GM12875 (cell line): ENCODE measurements at regions not wholly inside any gene's neighbourhood (a gene's known extent, or its start where the extent isn't known, plus 50 kb on each side); places are given as distances from the start of the nearest gene placed in this dataset.

Source experiments
- H3K4me3 ChIP-seq: one replicate; pipeline ENCODE4 v1.5.1; 2011; ENCODE audit warnings: low read depth, low read length, control low read depth
- CTCF ChIP-seq: IDR thresholded peaks from 2 replicates; pipeline ENCODE4 v1.5.1; 2011; ENCODE audit warnings: low read depth, mild to moderate bottlenecking, control low read depth, inconsistent platforms, low read length, moderate library complexity, borderline replicate concordance; ENCODE audit not compliant: insufficient read depth

GRCh38 chr11:81987829-81988472 lies 745.7 kb downstream of the FAM181B start:
- H3K4me3 ChIP-seq = no peak overlapping the region
- TF ChIP-seq CTCF = no peak

GRCh38 chr11:81986556-81987161 lies 747.0 kb downstream of the FAM181B start:
- no peak for TF ChIP-seq CTCF
- no peak overlapping the region for H3K4me3 ChIP-seq

- no peak overlapping the region for H3K4me3 ChIP-seq
- TF ChIP-seq CTCF = no peak
Measured at GRCh38 chr11:81979448-81979847, 754.2 kb downstream of the FAM181B start.

GRCh38 chr11:81975261-81975900 lies 758.3 kb downstream of the FAM181B start:
- TF ChIP-seq CTCF = no peak

GRCh38 chr11:81970886-81971285 lies 762.8 kb downstream of the FAM181B start:
- H3K4me3 ChIP-seq = no peak overlapping the region
- TF ChIP-seq CTCF = no peak

More at GRCh38 chr11:81975261-81975900, 758.3 kb downstream of the FAM181B start:
- no peak overlapping the region for H3K4me3 ChIP-seq

- TF ChIP-seq CTCF = no peak
- H3K4me3 ChIP-seq = no peak overlapping the region
Measured at GRCh38 chr11:81967242-81967641, 766.4 kb downstream of the FAM181B start.

- no peak for TF ChIP-seq CTCF
- no peak overlapping the region for H3K4me3 ChIP-seq
Measured at GRCh38 chr11:81966340-81966739, 767.3 kb downstream of the FAM181B start.
